ENCODE measurements at regions not wholly inside any gene's neighbourhood (a gene's known extent, or its start where the extent isn't known, plus 50 kb on each side); places are given as distances from the start of the nearest gene placed in this dataset.

DNA sequence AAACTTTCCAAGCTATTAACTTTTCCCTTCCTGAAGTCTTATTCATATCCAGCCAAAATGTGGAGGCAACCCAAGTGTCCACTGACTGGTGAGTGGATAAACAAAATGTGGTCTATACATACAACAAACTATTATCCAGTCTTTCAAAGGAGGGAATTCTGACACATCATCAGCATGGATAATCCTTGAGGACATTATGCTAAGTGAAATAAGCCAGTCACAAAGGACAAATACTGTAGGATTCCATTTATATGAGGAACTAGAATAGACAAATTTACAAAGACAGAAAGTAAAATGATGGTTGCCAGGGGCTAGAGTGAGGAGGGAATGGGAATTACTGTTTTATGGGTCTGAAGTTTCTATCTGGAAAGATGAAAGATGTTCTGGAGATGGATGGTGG, 178.7 kb upstream of the PITX2 start (continued):
- TF ChIP-seq, protein P1, sequence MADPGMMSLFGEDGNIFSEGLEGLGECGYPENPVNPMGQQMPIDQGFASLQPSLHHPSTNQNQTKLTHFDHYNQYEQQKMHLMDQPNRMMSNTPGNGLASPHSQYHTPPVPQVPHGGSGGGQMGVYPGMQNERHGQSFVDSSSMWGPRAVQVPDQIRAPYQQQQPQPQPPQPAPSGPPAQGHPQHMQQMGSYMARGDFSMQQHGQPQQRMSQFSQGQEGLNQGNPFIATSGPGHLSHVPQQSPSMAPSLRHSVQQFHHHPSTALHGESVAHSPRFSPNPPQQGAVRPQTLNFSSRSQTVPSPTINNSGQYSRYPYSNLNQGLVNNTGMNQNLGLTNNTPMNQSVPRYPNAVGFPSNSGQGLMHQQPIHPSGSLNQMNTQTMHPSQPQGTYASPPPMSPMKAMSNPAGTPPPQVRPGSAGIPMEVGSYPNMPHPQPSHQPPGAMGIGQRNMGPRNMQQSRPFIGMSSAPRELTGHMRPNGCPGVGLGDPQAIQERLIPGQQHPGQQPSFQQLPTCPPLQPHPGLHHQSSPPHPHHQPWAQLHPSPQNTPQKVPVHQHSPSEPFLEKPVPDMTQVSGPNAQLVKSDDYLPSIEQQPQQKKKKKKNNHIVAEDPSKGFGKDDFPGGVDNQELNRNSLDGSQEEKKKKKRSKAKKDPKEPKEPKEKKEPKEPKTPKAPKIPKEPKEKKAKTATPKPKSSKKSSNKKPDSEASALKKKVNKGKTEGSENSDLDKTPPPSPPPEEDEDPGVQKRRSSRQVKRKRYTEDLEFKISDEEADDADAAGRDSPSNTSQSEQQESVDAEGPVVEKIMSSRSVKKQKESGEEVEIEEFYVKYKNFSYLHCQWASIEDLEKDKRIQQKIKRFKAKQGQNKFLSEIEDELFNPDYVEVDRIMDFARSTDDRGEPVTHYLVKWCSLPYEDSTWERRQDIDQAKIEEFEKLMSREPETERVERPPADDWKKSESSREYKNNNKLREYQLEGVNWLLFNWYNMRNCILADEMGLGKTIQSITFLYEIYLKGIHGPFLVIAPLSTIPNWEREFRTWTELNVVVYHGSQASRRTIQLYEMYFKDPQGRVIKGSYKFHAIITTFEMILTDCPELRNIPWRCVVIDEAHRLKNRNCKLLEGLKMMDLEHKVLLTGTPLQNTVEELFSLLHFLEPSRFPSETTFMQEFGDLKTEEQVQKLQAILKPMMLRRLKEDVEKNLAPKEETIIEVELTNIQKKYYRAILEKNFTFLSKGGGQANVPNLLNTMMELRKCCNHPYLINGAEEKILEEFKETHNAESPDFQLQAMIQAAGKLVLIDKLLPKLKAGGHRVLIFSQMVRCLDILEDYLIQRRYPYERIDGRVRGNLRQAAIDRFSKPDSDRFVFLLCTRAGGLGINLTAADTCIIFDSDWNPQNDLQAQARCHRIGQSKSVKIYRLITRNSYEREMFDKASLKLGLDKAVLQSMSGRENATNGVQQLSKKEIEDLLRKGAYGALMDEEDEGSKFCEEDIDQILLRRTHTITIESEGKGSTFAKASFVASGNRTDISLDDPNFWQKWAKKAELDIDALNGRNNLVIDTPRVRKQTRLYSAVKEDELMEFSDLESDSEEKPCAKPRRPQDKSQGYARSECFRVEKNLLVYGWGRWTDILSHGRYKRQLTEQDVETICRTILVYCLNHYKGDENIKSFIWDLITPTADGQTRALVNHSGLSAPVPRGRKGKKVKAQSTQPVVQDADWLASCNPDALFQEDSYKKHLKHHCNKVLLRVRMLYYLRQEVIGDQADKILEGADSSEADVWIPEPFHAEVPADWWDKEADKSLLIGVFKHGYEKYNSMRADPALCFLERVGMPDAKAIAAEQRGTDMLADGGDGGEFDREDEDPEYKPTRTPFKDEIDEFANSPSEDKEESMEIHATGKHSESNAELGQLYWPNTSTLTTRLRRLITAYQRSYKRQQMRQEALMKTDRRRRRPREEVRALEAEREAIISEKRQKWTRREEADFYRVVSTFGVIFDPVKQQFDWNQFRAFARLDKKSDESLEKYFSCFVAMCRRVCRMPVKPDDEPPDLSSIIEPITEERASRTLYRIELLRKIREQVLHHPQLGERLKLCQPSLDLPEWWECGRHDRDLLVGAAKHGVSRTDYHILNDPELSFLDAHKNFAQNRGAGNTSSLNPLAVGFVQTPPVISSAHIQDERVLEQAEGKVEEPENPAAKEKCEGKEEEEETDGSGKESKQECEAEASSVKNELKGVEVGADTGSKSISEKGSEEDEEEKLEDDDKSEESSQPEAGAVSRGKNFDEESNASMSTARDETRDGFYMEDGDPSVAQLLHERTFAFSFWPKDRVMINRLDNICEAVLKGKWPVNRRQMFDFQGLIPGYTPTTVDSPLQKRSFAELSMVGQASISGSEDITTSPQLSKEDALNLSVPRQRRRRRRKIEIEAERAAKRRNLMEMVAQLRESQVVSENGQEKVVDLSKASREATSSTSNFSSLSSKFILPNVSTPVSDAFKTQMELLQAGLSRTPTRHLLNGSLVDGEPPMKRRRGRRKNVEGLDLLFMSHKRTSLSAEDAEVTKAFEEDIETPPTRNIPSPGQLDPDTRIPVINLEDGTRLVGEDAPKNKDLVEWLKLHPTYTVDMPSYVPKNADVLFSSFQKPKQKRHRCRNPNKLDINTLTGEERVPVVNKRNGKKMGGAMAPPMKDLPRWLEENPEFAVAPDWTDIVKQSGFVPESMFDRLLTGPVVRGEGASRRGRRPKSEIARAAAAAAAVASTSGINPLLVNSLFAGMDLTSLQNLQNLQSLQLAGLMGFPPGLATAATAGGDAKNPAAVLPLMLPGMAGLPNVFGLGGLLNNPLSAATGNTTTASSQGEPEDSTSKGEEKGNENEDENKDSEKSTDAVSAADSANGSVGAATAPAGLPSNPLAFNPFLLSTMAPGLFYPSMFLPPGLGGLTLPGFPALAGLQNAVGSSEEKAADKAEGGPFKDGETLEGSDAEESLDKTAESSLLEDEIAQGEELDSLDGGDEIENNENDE (IDR thresholded peaks at IDR 0.05; ENCODE audit: insufficient replicate concordance, low read length), result no peak
- TF ChIP-seq RNF2 (IDR thresholded peaks at IDR 0.05; ENCODE audit: borderline replicate concordance, low read depth, low read length, missing control alignments, poor library complexity, severe bottlenecking) (no peak), RFX5 (IDR thresholded peaks at IDR 0.05; ENCODE audit: borderline replicate concordance, low read depth, low read length) (no peak), SP1 (IDR thresholded peaks at IDR 0.05; ENCODE audit: low read depth, low read length) (no peak), TBP (IDR thresholded peaks at IDR 0.05; ENCODE audit: low read depth, low read length) (no peak)
